ENCODE measurements at regions not wholly inside any gene's neighbourhood (a gene's known extent, or its start where the extent isn't known, plus 50 kb on each side); places are given as distances from the start of the nearest gene placed in this dataset.

DNA sequence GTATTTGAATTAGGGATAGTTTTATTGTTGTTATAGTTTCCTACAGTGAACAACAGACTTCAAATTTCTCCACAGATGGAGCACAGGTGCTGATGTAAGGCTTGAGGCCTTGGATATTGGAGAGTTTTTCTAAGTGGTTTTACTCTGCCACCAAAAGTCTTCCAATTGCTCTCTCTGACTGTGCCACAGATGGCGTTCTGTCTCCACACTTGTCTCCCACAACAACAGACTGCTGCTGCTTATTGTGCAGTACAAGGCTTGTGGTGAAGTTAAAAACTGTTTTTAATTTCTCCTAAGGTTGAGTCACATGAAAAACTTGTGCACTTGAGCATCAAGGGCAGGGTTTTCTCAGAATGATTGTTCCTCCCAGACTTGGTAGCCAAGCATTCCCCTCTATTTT lies 460.9 kb upstream of the KHDRBS2 start:
- TF ChIP-seq CTCF (IDR thresholded peaks at IDR 0.05; ENCODE audit: poor library complexity, severe bottlenecking) (no peak), TAF1 (IDR thresholded peaks at IDR 0.05; ENCODE audit: low read depth) (no peak), EZH2 (IDR thresholded peaks at IDR 0.05; ENCODE audit: borderline replicate concordance, insufficient read depth, low read length, poor library complexity, severe bottlenecking) (no peak)

All from neural cell (in vitro differentiated cells).